B cell (primary cell): ENCODE measurements at regions not wholly inside any gene's neighbourhood (a gene's known extent, or its start where the extent isn't known, plus 50 kb on each side); places are given as distances from the start of the nearest gene placed in this dataset.

Experiments
- ATAC-seq: fragments of 200-7000 bp; cut with Tn5 transposase; one replicate; pipeline ENCODE4 v1.10.0; 2021; ENCODE audit warnings: low read depth, mild to moderate bottlenecking, moderate number of reproducible peaks, moderate library complexity
- CTCF ChIA-PET: fragments of 350-600 bp; sonication (Branson Sonifier 250); formaldehyde crosslinking; loops from one replicate; lab custom pipeline; 2021; ENCODE audit warnings: antibody characterized with exemption, inconsistent platforms; lab: Charles Lee
- POLR2A ChIA-PET: fragments of 350-600 bp; sonication (Branson Sonifier 250); formaldehyde crosslinking; loops from one replicate; lab custom pipeline; 2021; ENCODE audit warnings: antibody characterized with exemption; lab: Charles Lee
- DNase-seq: peaks from one replicate; pipeline ENCODE4 v3.0.0; 2013
- H2AFZ ChIP-seq: 2 replicates; pipeline ENCODE4 v1.6.1; 2012; ENCODE audit warnings: mild to moderate bottlenecking, low read depth, low read length; ENCODE audit not compliant: insufficient read depth, poor library complexity, severe bottlenecking
- H3K27ac ChIP-seq, 2 donors: 1 replicate in 1 of 2; 2 replicates in 1 of 2; pipeline ENCODE4 v1.5.1; 2012 to 2013; ENCODE audit warnings: low read length in 2 of 2, mild to moderate bottlenecking in 2 of 2, moderate library complexity in 1 of 2
- H3K27me3 ChIP-seq, 4 experiments: fragments of 200-600 bp in 1 of 4; sonication (generic) in 1 of 4; replicated peaks in 1 of 4; 1 replicate in 2 of 4; 2 replicates in 2 of 4; pipeline versions ENCODE4 v1.6.1 to v1.7.0; 2013 to 2016; ENCODE audit warnings: low read length in 3 of 4, mild to moderate bottlenecking in 2 of 4, mixed read lengths in 1 of 4, moderate library complexity in 1 of 4; ENCODE audit not compliant: insufficient read depth in 4 of 4, control insufficient read depth in 3 of 4; ENCODE audit errors: control extremely low read depth in 1 of 4
- H3K36me3 ChIP-seq, 2 experiments: replicated peaks in 1 of 2; 1 replicate in 1 of 2; 2 replicates in 1 of 2; pipeline versions ENCODE4 v1.6.1 to v1.7.1; 2013; ENCODE audit warnings: low read length in 1 of 2; ENCODE audit not compliant: insufficient read depth in 2 of 2, control insufficient read depth in 1 of 2; ENCODE audit errors: control extremely low read depth in 1 of 2, extremely low read depth in 1 of 2
- H3K4me1 ChIP-seq, 2 donors: fragments of 200-600 bp in 1 of 2; sonication (generic) in 1 of 2; 1 replicate in 1 of 2; 2 replicates in 1 of 2; pipeline versions ENCODE4 v1.5.1 to v1.6.1; 2013 to 2017; ENCODE audit warnings: low read length in 2 of 2; ENCODE audit not compliant: control insufficient read depth in 2 of 2, insufficient read depth in 2 of 2
- H3K4me2 ChIP-seq: replicated peaks from 2 replicates; pipeline ENCODE3; 2012; ENCODE audit warnings: mild to moderate bottlenecking, low read depth, low read length; ENCODE audit not compliant: poor library complexity, severe bottlenecking
- H3K4me3 ChIP-seq, 5 experiments: fragments of 200-600 bp in 1 of 5; sonication (generic) in 1 of 5; 1 replicate in 3 of 5; 2 replicates in 2 of 5; pipeline versions ENCODE4 v1.5.1 to v1.7.0; 2011 to 2016; ENCODE audit warnings: low read length in 4 of 5, mild to moderate bottlenecking in 4 of 5, low read depth in 2 of 5, control low read depth in 1 of 5, moderate library complexity in 1 of 5; ENCODE audit not compliant: insufficient read depth in 1 of 5; ENCODE audit errors: control extremely low read depth in 1 of 5, extremely low read depth in 1 of 5
- H3K79me2 ChIP-seq: fragments of 200-600 bp; sonication (generic); one replicate; pipeline ENCODE4 v1.6.0; 2016; ENCODE audit warnings: low read length; ENCODE audit not compliant: control insufficient read depth, insufficient read depth
- H3K9ac ChIP-seq: fragments of 200-600 bp; sonication (generic); 2 replicates; pipeline ENCODE4 v1.6.1; 2017; ENCODE audit warnings: mild to moderate bottlenecking, low read length, moderate library complexity
- H3K9me3 ChIP-seq, 3 donors: one replicate each; pipeline versions ENCODE4 v1.6.1 to v1.7.1; 2013; ENCODE audit warnings: low read length in 2 of 3; ENCODE audit not compliant: control insufficient read depth in 2 of 3, insufficient read depth in 1 of 3; ENCODE audit errors: control extremely low read depth in 1 of 3
- H4K20me1 ChIP-seq: 2 replicates; pipeline ENCODE4 v1.6.0; 2012; ENCODE audit warnings: mild to moderate bottlenecking, low read length; ENCODE audit not compliant: insufficient read depth, control insufficient read depth, poor library complexity, severe bottlenecking
- H3K27ac Mint-ChIP-seq: one replicate; pipeline ENCODE4 v1.8.0; 2021; ENCODE audit warnings: mixed read lengths
- H3K27me3 Mint-ChIP-seq: one replicate; pipeline ENCODE4 v1.8.0; 2021; ENCODE audit warnings: mixed read lengths
- H3K4me1 Mint-ChIP-seq: one replicate; pipeline ENCODE4 v1.8.0; 2021; ENCODE audit warnings: mixed read lengths
- H3K4me3 Mint-ChIP-seq: one replicate; pipeline ENCODE4 v1.8.0; 2021; ENCODE audit warnings: mixed read lengths
- H3K9me3 Mint-ChIP-seq: one replicate; pipeline ENCODE4 v1.8.0; 2022; ENCODE audit warnings: mixed read lengths; ENCODE audit not compliant: insufficient read depth
- EZH2 ChIP-seq: IDR thresholded peaks from 2 replicates; pipeline ENCODE4 v1.6.1; 2012; ENCODE audit warnings: borderline replicate concordance, low read depth, mild to moderate bottlenecking, moderate library complexity, low read length; ENCODE audit not compliant: insufficient read depth, poor library complexity, severe bottlenecking
- WGBS: methylation state at CpG from one replicate; pipeline ENCODE4 v1.1.5; 2013; ENCODE audit warnings: missing lambda C conversion rate; ENCODE audit not compliant: insufficient coverage; 5-methylcytosine and 5-hydroxymethylcytosine counted together
- intact Hi-C: fragments of 100-400 bp; cut with micrococcal nuclease; formaldehyde crosslinking; loops from one replicate; pipeline ENCODE4 v1.10.0; 2022
- TF ChIP-seq, protein P1 (sequence below): fragments of 200-600 bp; IDR thresholded peaks from one replicate; pipeline ENCODE4 v1.8.0; 2022; ENCODE audit warnings: antibody characterized with exemption, mild to moderate bottlenecking

DNA sequence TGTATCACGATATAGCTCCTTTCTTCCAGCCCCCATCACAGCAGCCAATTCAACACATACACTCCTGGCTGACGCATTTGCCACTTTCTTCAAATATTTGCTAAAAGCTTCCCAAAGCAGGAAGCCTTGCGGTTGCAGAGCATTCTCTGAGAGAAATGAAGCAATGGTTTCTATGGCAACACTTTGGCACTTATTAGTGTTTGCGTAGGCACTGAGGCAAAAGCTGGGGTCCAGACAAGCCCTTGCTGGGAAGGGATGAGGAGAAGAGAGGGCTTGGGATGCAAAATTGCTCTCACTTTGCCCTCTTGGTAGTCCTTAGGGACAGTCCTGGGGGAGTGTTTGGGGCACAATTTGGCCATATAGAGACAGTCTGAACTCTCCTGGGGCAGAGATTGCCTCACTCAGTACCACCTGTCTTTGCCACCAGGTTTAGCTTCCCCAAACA is 55.0 kb upstream of the PAK3 start:
- H3K9ac ChIP-seq, result no peak overlapping the region
- H3K4me3 Mint-ChIP-seq, result no peak overlapping the region

DNA sequence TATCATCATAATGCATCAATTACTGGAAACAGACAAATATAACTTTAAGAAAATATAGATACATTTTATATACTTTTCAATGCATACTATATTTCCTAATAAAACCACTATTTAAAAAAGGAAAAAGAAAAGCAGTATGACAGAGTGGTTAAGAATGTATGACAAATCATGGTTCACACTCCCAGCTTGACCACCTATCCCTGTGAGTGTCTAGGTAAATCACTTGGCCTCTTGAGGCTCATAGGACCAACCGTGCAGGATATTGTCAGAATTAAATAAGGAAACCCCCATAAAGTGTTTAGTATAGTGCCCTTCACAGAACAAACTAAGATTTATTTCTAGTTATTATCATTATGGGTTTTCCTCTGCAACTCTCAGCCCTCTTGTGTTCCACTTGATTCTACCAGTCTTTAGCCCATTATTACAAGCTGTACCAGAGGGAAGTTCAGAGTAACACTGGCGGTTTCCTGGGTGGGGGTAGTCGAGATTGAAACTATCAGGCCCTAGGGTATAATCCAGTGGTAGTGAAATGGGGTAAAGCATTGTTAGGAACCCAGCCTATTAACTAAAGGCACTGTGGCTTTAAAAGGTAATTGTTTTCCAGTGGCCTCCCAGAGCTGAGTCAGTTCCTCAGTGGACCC is 55.5 kb upstream of the PAK3 start:
- DNase-seq, result no peak
- Mint-ChIP-seq H3K9me3 (no peaks in the 10 kb centered on the region), H3K4me3 (no peak overlapping the region), H3K27me3 (no peaks in the 10 kb centered on the region), H3K4me1 (no peaks in the 10 kb centered on the region), H3K27ac (no peak overlapping the region)
- no peak overlapping the region for H3K9ac ChIP-seq
- no peaks in the 10 kb centered on the region for H3K36me3 ChIP-seq
- CTCF ChIA-PET, result no interaction called here
- H4K20me1 ChIP-seq, result no peaks in the 10 kb centered on the region
- H3K79me2 ChIP-seq, result no peaks in the 10 kb centered on the region
- ATAC-seq, result no peak
- intact Hi-C loops, result no loop called here
- no peaks in the 10 kb centered on the region for H3K9me3 ChIP-seq
- POLR2A ChIA-PET, result no interaction called here
- H3K27me3 ChIP-seq, result no peaks in the 10 kb centered on the region
- WGBS, result no CpG with 5 or more reads among the region's 3 CpGs
- H3K4me2 ChIP-seq, result no peak overlapping the region
- H3K27ac ChIP-seq, result no peak overlapping the region
- no peaks in the 10 kb centered on the region for H3K4me1 ChIP-seq
- no peak for TF ChIP-seq EZH2
- TF ChIP-seq, protein P1, sequence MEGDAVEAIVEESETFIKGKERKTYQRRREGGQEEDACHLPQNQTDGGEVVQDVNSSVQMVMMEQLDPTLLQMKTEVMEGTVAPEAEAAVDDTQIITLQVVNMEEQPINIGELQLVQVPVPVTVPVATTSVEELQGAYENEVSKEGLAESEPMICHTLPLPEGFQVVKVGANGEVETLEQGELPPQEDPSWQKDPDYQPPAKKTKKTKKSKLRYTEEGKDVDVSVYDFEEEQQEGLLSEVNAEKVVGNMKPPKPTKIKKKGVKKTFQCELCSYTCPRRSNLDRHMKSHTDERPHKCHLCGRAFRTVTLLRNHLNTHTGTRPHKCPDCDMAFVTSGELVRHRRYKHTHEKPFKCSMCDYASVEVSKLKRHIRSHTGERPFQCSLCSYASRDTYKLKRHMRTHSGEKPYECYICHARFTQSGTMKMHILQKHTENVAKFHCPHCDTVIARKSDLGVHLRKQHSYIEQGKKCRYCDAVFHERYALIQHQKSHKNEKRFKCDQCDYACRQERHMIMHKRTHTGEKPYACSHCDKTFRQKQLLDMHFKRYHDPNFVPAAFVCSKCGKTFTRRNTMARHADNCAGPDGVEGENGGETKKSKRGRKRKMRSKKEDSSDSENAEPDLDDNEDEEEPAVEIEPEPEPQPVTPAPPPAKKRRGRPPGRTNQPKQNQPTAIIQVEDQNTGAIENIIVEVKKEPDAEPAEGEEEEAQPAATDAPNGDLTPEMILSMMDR, result no peak
- H3K4me3 ChIP-seq, result no peak overlapping the region
- no peak overlapping the region for H2AFZ ChIP-seq

More for the DNA sequence above, 55.0 kb upstream of the PAK3 start:
- Histone ChIP-seq H3K36me3 (no peaks in the 10 kb centered on the region), H2AFZ (no peak overlapping the region), H3K9me3 (no peaks in the 10 kb centered on the region), H3K4me2 (no peak overlapping the region), H3K4me3 (no peak overlapping the region), H3K79me2 (no peaks in the 10 kb centered on the region), H3K27me3 (no peaks in the 10 kb centered on the region), H3K27ac (no peak overlapping the region), H4K20me1 (no peaks in the 10 kb centered on the region), H3K4me1 (no peaks in the 10 kb centered on the region)
- ATAC-seq (no peak), DNase-seq (no peak)
- CTCF ChIA-PET, result no interaction called here
- POLR2A ChIA-PET, result no interaction called here
- intact Hi-C loops, result no loop called here
- WGBS, result no CpG with 5 or more reads among the region's 4 CpGs
- Mint-ChIP-seq H3K27me3 (no peaks in the 10 kb centered on the region), H3K4me1 (no peaks in the 10 kb centered on the region), H3K27ac (no peak overlapping the region), H3K9me3 (no peaks in the 10 kb centered on the region)
- TF ChIP-seq, protein P1, result no peak
- no peak for TF ChIP-seq EZH2
